ENCODE measurements at regions not wholly inside any gene's neighbourhood (a gene's known extent, or its start where the extent isn't known, plus 50 kb on each side); places are given as distances from the start of the nearest gene placed in this dataset.

DNA sequence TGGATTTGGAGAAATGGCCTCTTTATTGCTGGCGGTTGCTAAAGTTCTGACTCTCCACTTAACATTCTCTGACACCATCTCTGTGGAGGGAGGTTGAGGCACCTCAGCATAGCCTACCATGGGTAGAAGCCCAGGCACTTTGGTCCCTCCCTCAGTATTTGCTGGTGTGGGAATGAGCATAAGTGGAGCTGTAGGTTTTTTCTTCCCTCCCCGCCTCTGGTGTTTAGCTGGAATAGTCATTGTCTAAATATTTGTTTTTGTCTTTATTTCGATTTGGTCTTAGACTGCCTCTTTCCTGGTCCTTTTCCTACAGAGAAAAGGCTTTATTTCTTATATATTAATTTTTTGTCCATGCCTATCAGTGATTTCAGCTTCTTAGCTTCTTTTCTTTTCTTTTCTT, 203.4 kb upstream of the AGR3 start:
- Histone ChIP-seq H3K4me2 (no peak overlapping the region), H4K20me1 (ENCODE audit: insufficient read depth) (no peaks in the 10 kb centered on the region), H3K27me3 (ENCODE audit: insufficient read depth, low read depth) (no peaks in the 10 kb centered on the region), H3K36me3 (ENCODE audit: insufficient read depth) (no peaks in the 10 kb centered on the region), H2AFZ (ENCODE audit: low read depth) (no peak overlapping the region), H3K9ac (no peak overlapping the region), H3K27ac (no peak overlapping the region), H3K4me1 (ENCODE audit: low read depth, poor library complexity, severe bottlenecking) (no peaks in the 10 kb centered on the region), H3K4me3 (IDR thresholded peaks at IDR 0.05; ENCODE audit: insufficient read depth, low read depth, low read length) (no peak overlapping the region), H3K79me2 (ENCODE audit: insufficient read depth, low read depth) (no peaks in the 10 kb centered on the region)
- TF ChIP-seq, protein P1, sequence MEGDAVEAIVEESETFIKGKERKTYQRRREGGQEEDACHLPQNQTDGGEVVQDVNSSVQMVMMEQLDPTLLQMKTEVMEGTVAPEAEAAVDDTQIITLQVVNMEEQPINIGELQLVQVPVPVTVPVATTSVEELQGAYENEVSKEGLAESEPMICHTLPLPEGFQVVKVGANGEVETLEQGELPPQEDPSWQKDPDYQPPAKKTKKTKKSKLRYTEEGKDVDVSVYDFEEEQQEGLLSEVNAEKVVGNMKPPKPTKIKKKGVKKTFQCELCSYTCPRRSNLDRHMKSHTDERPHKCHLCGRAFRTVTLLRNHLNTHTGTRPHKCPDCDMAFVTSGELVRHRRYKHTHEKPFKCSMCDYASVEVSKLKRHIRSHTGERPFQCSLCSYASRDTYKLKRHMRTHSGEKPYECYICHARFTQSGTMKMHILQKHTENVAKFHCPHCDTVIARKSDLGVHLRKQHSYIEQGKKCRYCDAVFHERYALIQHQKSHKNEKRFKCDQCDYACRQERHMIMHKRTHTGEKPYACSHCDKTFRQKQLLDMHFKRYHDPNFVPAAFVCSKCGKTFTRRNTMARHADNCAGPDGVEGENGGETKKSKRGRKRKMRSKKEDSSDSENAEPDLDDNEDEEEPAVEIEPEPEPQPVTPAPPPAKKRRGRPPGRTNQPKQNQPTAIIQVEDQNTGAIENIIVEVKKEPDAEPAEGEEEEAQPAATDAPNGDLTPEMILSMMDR (conservative IDR thresholded peaks at IDR 0.05; ENCODE audit: low read depth, low read length): no peak

DNA sequence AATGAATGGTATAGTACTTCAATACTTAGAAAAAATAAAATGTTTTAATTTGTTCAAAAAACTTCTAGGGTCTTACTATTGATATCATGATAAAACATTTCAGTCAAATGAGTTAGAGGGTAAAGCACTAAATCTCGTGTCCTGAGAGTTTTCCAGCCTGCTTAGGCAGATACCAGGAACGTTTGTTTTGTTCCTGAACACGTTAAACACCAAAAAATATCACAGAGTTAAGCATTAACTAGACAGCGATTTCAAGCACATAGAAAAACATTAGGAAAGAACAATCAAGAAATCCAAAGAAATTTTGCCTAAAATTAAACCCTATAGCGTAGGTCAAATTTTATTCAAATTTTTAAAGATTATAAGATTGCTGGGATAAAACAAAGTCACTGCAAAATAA, 204.6 kb upstream of the AGR3 start:
- H3K4me2 ChIP-seq: no peak overlapping the region
- H3K9ac ChIP-seq: no peak overlapping the region
- no peak overlapping the region for H3K4me3 ChIP-seq (IDR thresholded peaks at IDR 0.05; ENCODE audit: insufficient read depth, low read depth, low read length)
- no peak overlapping the region for H2AFZ ChIP-seq (ENCODE audit: low read depth)
- no peaks in the 10 kb centered on the region for H3K36me3 ChIP-seq (ENCODE audit: insufficient read depth)
- no peaks in the 10 kb centered on the region for H3K27me3 ChIP-seq (ENCODE audit: insufficient read depth, low read depth)
- TF ChIP-seq, protein P1 (conservative IDR thresholded peaks at IDR 0.05; ENCODE audit: low read depth, low read length): no peak
- H3K27ac ChIP-seq: no peak overlapping the region
- no peaks in the 10 kb centered on the region for H4K20me1 ChIP-seq (ENCODE audit: insufficient read depth)
- no peaks in the 10 kb centered on the region for H3K4me1 ChIP-seq (ENCODE audit: low read depth, poor library complexity, severe bottlenecking)
- H3K79me2 ChIP-seq (ENCODE audit: insufficient read depth, low read depth): no peaks in the 10 kb centered on the region

DNA sequence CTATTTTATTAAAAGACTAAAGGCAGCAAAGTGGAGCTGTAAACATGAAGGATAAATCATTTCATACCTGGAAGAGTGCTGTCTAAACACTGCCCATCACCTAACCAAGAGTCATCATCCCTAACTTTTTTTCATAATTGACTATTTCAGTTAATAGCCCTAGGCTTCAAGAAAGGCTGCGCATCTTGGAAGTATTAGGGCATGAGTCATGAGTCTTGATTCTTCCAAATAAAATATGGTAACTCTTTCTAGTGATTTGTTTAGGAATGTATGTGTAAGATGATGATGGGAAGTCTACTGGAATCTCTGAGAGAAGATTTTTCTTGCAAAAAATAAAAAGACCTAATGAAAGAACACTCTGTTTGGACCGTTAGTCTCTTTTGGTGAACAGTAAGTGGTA, 207.7 kb upstream of the AHR start:
- Histone ChIP-seq H3K9ac (no peak overlapping the region), H3K79me2 (ENCODE audit: insufficient read depth, low read depth) (no peaks in the 10 kb centered on the region), H3K4me2 (no peak overlapping the region), H3K4me1 (ENCODE audit: low read depth, poor library complexity, severe bottlenecking) (no peaks in the 10 kb centered on the region), H3K36me3 (ENCODE audit: insufficient read depth) (no peaks in the 10 kb centered on the region), H2AFZ (ENCODE audit: low read depth) (no peak overlapping the region), H3K27me3 (ENCODE audit: insufficient read depth, low read depth) (no peaks in the 10 kb centered on the region), H3K4me3 (IDR thresholded peaks at IDR 0.05; ENCODE audit: insufficient read depth, low read depth, low read length) (no peak overlapping the region), H4K20me1 (ENCODE audit: insufficient read depth) (no peaks in the 10 kb centered on the region), H3K27ac (no peak overlapping the region)
- TF ChIP-seq, protein P1 (conservative IDR thresholded peaks at IDR 0.05; ENCODE audit: low read depth, low read length): no peak

DNA sequence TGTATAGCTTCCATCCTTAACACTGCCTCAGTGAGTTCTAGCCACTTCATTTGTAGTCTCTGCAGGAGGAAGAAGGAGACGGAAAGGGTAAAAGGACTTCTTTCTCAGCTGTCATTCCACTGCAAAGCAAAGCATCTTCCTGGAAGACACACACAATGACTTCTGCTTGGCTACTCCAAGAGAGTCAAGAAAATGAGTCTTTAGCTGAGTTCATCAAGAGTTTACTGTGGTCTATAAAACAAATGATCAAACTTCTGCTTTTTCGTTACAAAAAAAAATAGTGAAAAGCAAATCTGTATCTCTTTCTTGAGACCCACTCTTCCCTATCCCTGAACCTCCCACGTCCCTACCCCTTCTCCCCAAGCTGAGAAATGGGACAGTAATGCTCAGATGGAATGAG, 205.0 kb upstream of the AHR start:
- no peaks in the 10 kb centered on the region for H4K20me1 ChIP-seq (ENCODE audit: insufficient read depth)
- no peak overlapping the region for H3K4me3 ChIP-seq (IDR thresholded peaks at IDR 0.05; ENCODE audit: insufficient read depth, low read depth, low read length)
- no peak overlapping the region for H2AFZ ChIP-seq (ENCODE audit: low read depth)
- H3K27ac ChIP-seq: no peak overlapping the region
- no peaks in the 10 kb centered on the region for H3K36me3 ChIP-seq (ENCODE audit: insufficient read depth)
- no peak overlapping the region for H3K9ac ChIP-seq
- H3K4me2 ChIP-seq: no peak overlapping the region
- H3K4me1 ChIP-seq (ENCODE audit: low read depth, poor library complexity, severe bottlenecking): no peaks in the 10 kb centered on the region
- no peaks in the 10 kb centered on the region for H3K27me3 ChIP-seq (ENCODE audit: insufficient read depth, low read depth)
- TF ChIP-seq, protein P1 (conservative IDR thresholded peaks at IDR 0.05; ENCODE audit: low read depth, low read length): no peak
- H3K79me2 ChIP-seq (ENCODE audit: insufficient read depth, low read depth): no peaks in the 10 kb centered on the region
